Subcutaneous abdominal adipose tissue (tissue), 5 donors: ENCODE measurements at regions not wholly inside any gene's neighbourhood (a gene's known extent, or its start where the extent isn't known, plus 50 kb on each side); places are given as distances from the start of the nearest gene placed in this dataset.
"Not testable (repeated sequence)": the region's sequence is repeated elsewhere in the genome, so short reads cannot be mapped to it uniquely, and the experiment has no call there.

Experiments used
- H3K27ac ChIP-seq: one replicate; pipeline ENCODE4 v1.7.0; 2013; ENCODE audit warnings: low read depth, mild to moderate bottlenecking, inconsistent platforms, low read length, moderate library complexity
- H3K27me3 ChIP-seq, 5 donors: one replicate each; pipeline ENCODE4 v1.7.0; 2013; ENCODE audit warnings: low read length in 5 of 5, inconsistent platforms in 1 of 5; ENCODE audit not compliant: control insufficient read depth in 5 of 5, insufficient read depth in 4 of 5
- H3K36me3 ChIP-seq, 5 donors: one replicate each; pipeline ENCODE4 v1.7.0; 2013; ENCODE audit warnings: low read length in 5 of 5; ENCODE audit not compliant: control insufficient read depth in 5 of 5, insufficient read depth in 5 of 5
- H3K4me1 ChIP-seq, 5 donors: one replicate each; pipeline ENCODE4 v1.7.0; 2013; ENCODE audit warnings: low read length in 5 of 5, mild to moderate bottlenecking in 3 of 5, moderate library complexity in 1 of 5; ENCODE audit not compliant: control insufficient read depth in 5 of 5, insufficient read depth in 5 of 5
- H3K4me3 ChIP-seq, 5 donors: one replicate each; pipeline ENCODE4 v1.7.0; 2013; ENCODE audit warnings: low read length in 5 of 5, low read depth in 1 of 5
- H3K9ac ChIP-seq, 5 donors: one replicate each; pipeline ENCODE4 v1.7.0; 2013; ENCODE audit warnings: low read length in 5 of 5, mild to moderate bottlenecking in 4 of 5, moderate library complexity in 3 of 5
- H3K9me3 ChIP-seq, 5 donors: one replicate each; pipeline ENCODE4 v1.7.0; 2013; ENCODE audit warnings: low read length in 5 of 5; ENCODE audit not compliant: control insufficient read depth in 5 of 5
- donor health status: healthy.
- donor health status: healthy.
- donor health status: healthy.
- donor health status: healthy.
- donor health status: healthy.

- no peak overlapping the region for H3K9ac ChIP-seq
- H3K4me1 ChIP-seq = no peaks in the 10 kb centered on the region
- no peaks in the 10 kb centered on the region for H3K36me3 ChIP-seq
- no peak overlapping the region for H3K4me3 ChIP-seq
- peaks cover 0 to 2% (median 0%) of the 10 kb centered on the region in 5 donors for H3K27me3 ChIP-seq
- H3K27ac ChIP-seq = no peak overlapping the region
- no peaks in the 10 kb centered on the region for H3K9me3 ChIP-seq
Measured at GRCh38 chr14:58919217-58919616, 269.2 kb upstream of the DAAM1 start.

DNA sequence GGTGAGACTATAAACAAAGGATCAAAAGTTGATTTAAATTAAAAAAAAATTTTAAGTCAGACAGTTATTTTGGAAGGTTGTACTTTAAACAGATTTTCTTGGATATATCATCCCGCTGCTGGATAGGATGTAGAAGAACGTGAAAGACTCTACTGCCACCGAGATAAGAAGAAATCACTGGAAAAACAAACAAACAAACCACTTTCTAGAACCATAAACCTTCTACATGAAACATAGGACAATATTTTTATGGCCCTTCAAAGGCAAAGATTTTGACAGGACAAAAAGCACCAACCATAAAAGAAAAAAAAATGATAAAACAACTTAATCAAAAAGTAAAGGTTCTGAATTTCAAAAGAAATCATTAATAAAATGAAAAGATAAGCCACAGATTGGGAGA, 268.2 kb upstream of the DAAM1 start:
- Histone ChIP-seq H3K27me3 (peaks cover 0 to 2% (median 0%) of the 10 kb centered on the region in 5 donors), H3K4me3 (no peak overlapping the region), H3K36me3 (no peaks in the 10 kb centered on the region), H3K4me1 (no peaks in the 10 kb centered on the region), H3K9me3 (no peaks in the 10 kb centered on the region), H3K9ac (no peak overlapping the region), H3K27ac (no peak overlapping the region)

- not testable (repeated sequence) for H3K9me3 ChIP-seq, H3K27ac ChIP-seq, H3K4me3 ChIP-seq, H3K4me1 ChIP-seq, H3K9ac ChIP-seq, H3K27me3 ChIP-seq, H3K36me3 ChIP-seq
Measured at GRCh38 chr14:58922201-58922940, 266.1 kb upstream of the DAAM1 start.

- H3K9me3 ChIP-seq = no peaks in the 10 kb centered on the region
- H3K4me1 ChIP-seq = no peaks in the 10 kb centered on the region
- H3K36me3 ChIP-seq = no peaks in the 10 kb centered on the region
- H3K27ac ChIP-seq = no peak overlapping the region
- no peaks in the 10 kb centered on the region for H3K27me3 ChIP-seq
- no peak overlapping the region for H3K4me3 ChIP-seq
- no peak overlapping the region for H3K9ac ChIP-seq
Measured at GRCh38 chr14:58923751-58924405, 264.6 kb upstream of the DAAM1 start.

- H3K27ac ChIP-seq = no peak overlapping the region
- no peak overlapping the region for H3K4me3 ChIP-seq
- no peaks in the 10 kb centered on the region for H3K4me1 ChIP-seq
- no peaks in the 10 kb centered on the region for H3K36me3 ChIP-seq
- no peak overlapping the region for H3K9ac ChIP-seq
- H3K27me3 ChIP-seq = peaks cover 0 to 4% (median 3%) of the 10 kb centered on the region in 5 donors
- H3K9me3 ChIP-seq = peaks cover 0 to 12% (median 8%) of the 10 kb centered on the region in 5 donors
Measured at GRCh38 chr14:58941629-58942028, 246.8 kb upstream of the DAAM1 start.

DNA sequence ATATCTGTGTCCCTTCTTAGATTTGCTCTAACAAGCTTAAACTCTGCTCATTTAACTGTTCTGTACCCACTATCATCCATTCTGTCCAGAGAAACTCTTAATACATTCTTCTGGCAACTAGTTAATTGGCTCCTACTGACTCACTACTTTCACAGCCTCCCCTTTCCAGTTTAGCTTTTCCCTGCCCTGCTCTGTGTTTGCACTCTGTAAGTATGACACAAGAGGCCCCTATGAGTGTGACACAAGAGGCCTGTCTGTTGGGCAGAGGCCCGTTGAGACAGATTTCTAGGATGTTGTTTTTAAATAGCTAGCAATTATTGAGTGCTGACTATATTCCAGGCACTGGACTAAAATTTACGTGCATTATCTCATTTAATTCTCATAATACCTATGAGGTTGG, 246.0 kb upstream of the DAAM1 start:
- Histone ChIP-seq H3K9ac (no peak overlapping the region), H3K36me3 (no peaks in the 10 kb centered on the region), H3K4me1 (no peaks in the 10 kb centered on the region), H3K4me3 (no peak overlapping the region), H3K27ac (no peak overlapping the region), H3K27me3 (peaks cover 0 to 4% (median 3%) of the 10 kb centered on the region in 5 donors), H3K9me3 (peaks cover 0 to 12% (median 8%) of the 10 kb centered on the region in 5 donors)

GRCh38 chr14:58944343-58944967, 244.0 kb upstream of the DAAM1 start:
- no peak overlapping the region for H3K9ac ChIP-seq
- peaks cover 0 to 2% (median 0%) of the 10 kb centered on the region in 5 donors for H3K9me3 ChIP-seq
- peaks cover 0 to 4% (median 3%) of the 10 kb centered on the region in 5 donors for H3K27me3 ChIP-seq
- no peaks in the 10 kb centered on the region for H3K4me1 ChIP-seq
- no peak overlapping the region for H3K4me3 ChIP-seq
- no peak overlapping the region for H3K27ac ChIP-seq
- no peaks in the 10 kb centered on the region for H3K36me3 ChIP-seq

- H3K9ac ChIP-seq = no peak overlapping the region
- no peaks in the 10 kb centered on the region for H3K36me3 ChIP-seq
- no peak overlapping the region for H3K27ac ChIP-seq
- no peaks in the 10 kb centered on the region for H3K4me1 ChIP-seq
- peaks cover 0 to 4% (median 0%) of the 10 kb centered on the region in 5 donors for H3K27me3 ChIP-seq
- H3K4me3 ChIP-seq = no peak overlapping the region
- H3K9me3 ChIP-seq = no peaks in the 10 kb centered on the region
Measured at GRCh38 chr14:58944968-58945356, 243.5 kb upstream of the DAAM1 start.

- Histone ChIP-seq H3K9me3 (peaks cover 0 to 3% (median 0%) of the 10 kb centered on the region in 5 donors), H3K36me3 (no peaks in the 10 kb centered on the region), H3K9ac (no peak overlapping the region), H3K4me3 (no peak overlapping the region), H3K27me3 (peaks cover 0 to 4% (median 0%) of the 10 kb centered on the region in 5 donors), H3K27ac (no peak overlapping the region), H3K4me1 (no peaks in the 10 kb centered on the region)
Measured at GRCh38 chr14:58946431-58946830, 242.0 kb upstream of the DAAM1 start.

GRCh38 chr14:58947156-58947555, 241.3 kb upstream of the DAAM1 start:
- H3K9me3 ChIP-seq = peaks cover 0 to 3% (median 0%) of the 10 kb centered on the region in 5 donors
- peaks cover 0 to 4% (median 0%) of the 10 kb centered on the region in 5 donors for H3K27me3 ChIP-seq
- no peak overlapping the region for H3K9ac ChIP-seq
- H3K27ac ChIP-seq = no peak overlapping the region
- no peaks in the 10 kb centered on the region for H3K36me3 ChIP-seq
- no peaks in the 10 kb centered on the region for H3K4me1 ChIP-seq
- no peak overlapping the region for H3K4me3 ChIP-seq
